ENCODE measurements at regions not wholly inside any gene's neighbourhood (a gene's known extent, or its start where the extent isn't known, plus 50 kb on each side); places are given as distances from the start of the nearest gene placed in this dataset.

- Histone ChIP-seq H3K27ac (ENCODE audit: low read depth, low read length) (no peak overlapping the region), H3K4me1 (ENCODE audit: insufficient read depth, low read length) (no peaks in the 10 kb centered on the region), H3K36me3 (ENCODE audit: insufficient read depth, low read length) (no peaks in the 10 kb centered on the region), H3K27me3 (ENCODE audit: insufficient read depth, low read length, poor library complexity, severe bottlenecking) (no peaks in the 10 kb centered on the region), H3K9me3 (ENCODE audit: low read length) (no peaks in the 10 kb centered on the region), H3K4me3 (ENCODE audit: low read length) (no peak overlapping the region)
- DNase-seq = no peak
- H3K36me3 Mint-ChIP-seq = no peaks in the 10 kb centered on the region
- no peak overlapping the region for H3K27ac Mint-ChIP-seq
- H3K9me3 Mint-ChIP-seq = no peaks in the 10 kb centered on the region
- ChIA-PET POLR2A (no interaction called here), CTCF (no interaction called here)
- no peaks in the 10 kb centered on the region for H3K4me1 Mint-ChIP-seq
- no peak overlapping the region for H3K4me3 Mint-ChIP-seq
- H3K27me3 Mint-ChIP-seq = peaks cover 13 to 45% of the 10 kb centered on the region in 2 donors
Measured at GRCh38 chr14:101362529-101363260, 198.6 kb upstream of the DIO3 start.

GRCh38 chr14:101363261-101363555 is 198.1 kb upstream of the DIO3 start:
- no peaks in the 10 kb centered on the region for H3K4me1 ChIP-seq (ENCODE audit: insufficient read depth, low read length)
- Mint-ChIP-seq H3K9me3 (no peaks in the 10 kb centered on the region), H3K4me1 (no peaks in the 10 kb centered on the region), H3K4me3 (no peak overlapping the region), H3K27me3 (peaks cover 13 to 48% of the 10 kb centered on the region in 2 donors), H3K36me3 (no peaks in the 10 kb centered on the region), H3K27ac (no peak overlapping the region)
- no peak for DNase-seq
- H3K27ac ChIP-seq (ENCODE audit: low read depth, low read length) = no peak overlapping the region
- no peaks in the 10 kb centered on the region for H3K36me3 ChIP-seq (ENCODE audit: insufficient read depth, low read length)
- H3K4me3 ChIP-seq (ENCODE audit: low read length) = no peak overlapping the region
- POLR2A ChIA-PET = no interaction called here
- H3K9me3 ChIP-seq (ENCODE audit: low read length) = no peaks in the 10 kb centered on the region
- no peaks in the 10 kb centered on the region for H3K27me3 ChIP-seq (ENCODE audit: insufficient read depth, low read length, poor library complexity, severe bottlenecking)
- CTCF ChIA-PET = no interaction called here

- H3K27ac ChIP-seq (ENCODE audit: low read depth, low read length) = no peak overlapping the region
- ChIA-PET POLR2A (no interaction called here), CTCF (no interaction called here)
- H3K9me3 ChIP-seq (ENCODE audit: low read length) = no peaks in the 10 kb centered on the region
- Mint-ChIP-seq H3K4me3 (no peak overlapping the region), H3K36me3 (no peaks in the 10 kb centered on the region), H3K4me1 (no peaks in the 10 kb centered on the region), H3K27ac (no peak overlapping the region), H3K27me3 (peaks cover 12 to 44% of the 10 kb centered on the region in 2 donors), H3K9me3 (no peaks in the 10 kb centered on the region)
- no peaks in the 10 kb centered on the region for H3K36me3 ChIP-seq (ENCODE audit: insufficient read depth, low read length)
- no peak for DNase-seq
- no peaks in the 10 kb centered on the region for H3K27me3 ChIP-seq (ENCODE audit: insufficient read depth, low read length, poor library complexity, severe bottlenecking)
- H3K4me1 ChIP-seq (ENCODE audit: insufficient read depth, low read length) = no peaks in the 10 kb centered on the region
- no peak overlapping the region for H3K4me3 ChIP-seq (ENCODE audit: low read length)
Measured at GRCh38 chr14:101363880-101364391, 197.4 kb upstream of the DIO3 start.

- Histone ChIP-seq H3K4me3 (ENCODE audit: low read length) (no peak overlapping the region), H3K27me3 (ENCODE audit: insufficient read depth, low read length, poor library complexity, severe bottlenecking) (no peaks in the 10 kb centered on the region), H3K4me1 (ENCODE audit: insufficient read depth, low read length) (no peaks in the 10 kb centered on the region), H3K27ac (ENCODE audit: low read depth, low read length) (no peak overlapping the region), H3K36me3 (ENCODE audit: insufficient read depth, low read length) (no peaks in the 10 kb centered on the region), H3K9me3 (ENCODE audit: low read length) (no peaks in the 10 kb centered on the region)
- ChIA-PET POLR2A (no interaction called here), CTCF (no interaction called here)
- no peak for DNase-seq
- Mint-ChIP-seq H3K4me1 (no peaks in the 10 kb centered on the region), H3K4me3 (no peak overlapping the region), H3K27me3 (peaks cover 14 to 46% of the 10 kb centered on the region in 2 donors), H3K27ac (no peak overlapping the region), H3K9me3 (no peaks in the 10 kb centered on the region), H3K36me3 (no peaks in the 10 kb centered on the region)
Measured at GRCh38 chr14:101364503-101365328, 196.6 kb upstream of the DIO3 start.

- no peaks in the 10 kb centered on the region for H3K27me3 ChIP-seq (ENCODE audit: insufficient read depth, low read length, poor library complexity, severe bottlenecking)
- POLR2A ChIA-PET = no interaction called here
- CTCF ChIA-PET = no interaction called here
Measured at GRCh38 chr14:101365329-101366158, 195.8 kb upstream of the DIO3 start.

GRCh38 chr14:101367421-101368261 is 193.7 kb upstream of the DIO3 start:
- Mint-ChIP-seq H3K4me1 (no peaks in the 10 kb centered on the region), H3K27me3 (peaks cover 9 to 45% of the 10 kb centered on the region in 2 donors), H3K36me3 (no peaks in the 10 kb centered on the region), H3K27ac (no peak overlapping the region), H3K4me3 (no peak overlapping the region), H3K9me3 (no peaks in the 10 kb centered on the region)
- ChIA-PET POLR2A (no interaction called here), CTCF (no interaction called here)
- Histone ChIP-seq H3K4me1 (ENCODE audit: insufficient read depth, low read length) (no peaks in the 10 kb centered on the region), H3K27me3 (ENCODE audit: insufficient read depth, low read length, poor library complexity, severe bottlenecking) (no peaks in the 10 kb centered on the region), H3K9me3 (ENCODE audit: low read length) (no peaks in the 10 kb centered on the region), H3K27ac (ENCODE audit: low read depth, low read length) (no peak overlapping the region), H3K36me3 (ENCODE audit: insufficient read depth, low read length) (no peaks in the 10 kb centered on the region), H3K4me3 (ENCODE audit: low read length) (no peak overlapping the region)
- no peak for DNase-seq

More at GRCh38 chr14:101365329-101366158, 195.8 kb upstream of the DIO3 start:
- no peaks in the 10 kb centered on the region for H3K36me3 Mint-ChIP-seq
- H3K27me3 Mint-ChIP-seq = peaks cover 12 to 46% of the 10 kb centered on the region in 2 donors
- Histone ChIP-seq H3K4me1 (ENCODE audit: insufficient read depth, low read length) (no peaks in the 10 kb centered on the region), H3K27ac (ENCODE audit: low read depth, low read length) (no peak overlapping the region), H3K4me3 (ENCODE audit: low read length) (no peak overlapping the region), H3K36me3 (ENCODE audit: insufficient read depth, low read length) (no peaks in the 10 kb centered on the region), H3K9me3 (ENCODE audit: low read length) (no peaks in the 10 kb centered on the region)
- H3K4me3 Mint-ChIP-seq = no peak overlapping the region
- H3K27ac Mint-ChIP-seq = no peak overlapping the region
- no peaks in the 10 kb centered on the region for H3K9me3 Mint-ChIP-seq
- no peak for DNase-seq
- H3K4me1 Mint-ChIP-seq = no peaks in the 10 kb centered on the region

- Histone ChIP-seq H3K4me3 (ENCODE audit: low read length) (no peak overlapping the region), H3K27ac (ENCODE audit: low read depth, low read length) (no peak overlapping the region), H3K36me3 (ENCODE audit: insufficient read depth, low read length) (no peaks in the 10 kb centered on the region), H3K27me3 (ENCODE audit: insufficient read depth, low read length, poor library complexity, severe bottlenecking) (no peaks in the 10 kb centered on the region), H3K9me3 (ENCODE audit: low read length) (no peaks in the 10 kb centered on the region), H3K4me1 (ENCODE audit: insufficient read depth, low read length) (no peaks in the 10 kb centered on the region)
- no peak overlapping the region for H3K27ac Mint-ChIP-seq
- POLR2A ChIA-PET = no interaction called here
- H3K27me3 Mint-ChIP-seq = peaks cover 12 to 35% of the 10 kb centered on the region in 2 donors
- no peak overlapping the region for H3K4me3 Mint-ChIP-seq
- no peaks in the 10 kb centered on the region for H3K36me3 Mint-ChIP-seq
- H3K9me3 Mint-ChIP-seq = no peaks in the 10 kb centered on the region
- DNase-seq = no peak
- no peaks in the 10 kb centered on the region for H3K4me1 Mint-ChIP-seq
- CTCF ChIA-PET = no interaction called here
Measured at GRCh38 chr14:101368629-101369028, 192.7 kb upstream of the DIO3 start.
